SK-N-SH treated with all-trans-retinoic acid at 6 μM for 48 hours (cell line): ENCODE measurements at regions not wholly inside any gene's neighbourhood (a gene's known extent, or its start where the extent isn't known, plus 50 kb on each side); places are given as distances from the start of the nearest gene placed in this dataset.

ENCODE experiments used
- ATAC-seq: fragments of 200-7000 bp; cut with Tn5 transposase; 3 replicates; pipeline ENCODE4 v1.9.1; 2020; ENCODE audit warnings: mild to moderate bottlenecking, moderate library complexity
- ARNTL ChIP-seq: fragments of 450-650 bp; formaldehyde crosslinking; IDR thresholded peaks from 2 replicates; pipeline ENCODE4 v1.5.0; 2020; ENCODE audit warnings: low read depth, mild to moderate bottlenecking, moderate library complexity, borderline replicate concordance
- BACH2 ChIP-seq: fragments of 250-450 bp; sonication (Bioruptor Pico); IDR thresholded peaks from 2 replicates; pipeline ENCODE4 v1.9.0; 2021; ENCODE audit warnings: mild to moderate bottlenecking, borderline replicate concordance
- CSDC2 ChIP-seq: fragments of 250-450 bp; sonication (Bioruptor Pico); IDR thresholded peaks from 2 replicates; pipeline ENCODE4 v1.5.0; 2020; ENCODE audit warnings: mild to moderate bottlenecking, moderate library complexity
- CSRNP3 ChIP-seq: fragments of 250-450 bp; sonication (Bioruptor Pico); IDR thresholded peaks from 2 replicates; pipeline ENCODE4 v1.5.1; 2021; ENCODE audit warnings: mild to moderate bottlenecking, moderate library complexity
- ESRRG ChIP-seq: fragments of 250-450 bp; sonication (Bioruptor Pico); IDR thresholded peaks from 2 replicates; pipeline ENCODE4 v1.6.1; 2021; ENCODE audit warnings: mild to moderate bottlenecking
- GLIS3 ChIP-seq: fragments of 250-450 bp; sonication (Bioruptor Pico); IDR thresholded peaks from 2 replicates; pipeline ENCODE4 v1.5.0; 2020; ENCODE audit warnings: mild to moderate bottlenecking, moderate library complexity
- ISL1 ChIP-seq: fragments of 250-450 bp; sonication (Bioruptor Pico); IDR thresholded peaks from 2 replicates; pipeline ENCODE4 v2.1.2; 2022; ENCODE audit warnings: mild to moderate bottlenecking, moderate library complexity
- OSR1 ChIP-seq: fragments of 250-450 bp; sonication (Bioruptor Pico); IDR thresholded peaks from 2 replicates; pipeline ENCODE4 v1.8.0; 2022; ENCODE audit warnings: moderate library complexity, mild to moderate bottlenecking, inconsistent platforms
- POU6F1 ChIP-seq: fragments of 250-450 bp; sonication (Bioruptor Pico); IDR thresholded peaks from 2 replicates; pipeline ENCODE4 v1.8.0; 2021; ENCODE audit warnings: low read depth, mild to moderate bottlenecking, moderate library complexity, borderline replicate concordance
- PPARA ChIP-seq: fragments of 250-450 bp; sonication (Bioruptor Pico); IDR thresholded peaks from 2 replicates; pipeline ENCODE4 v1.5.0; 2020; ENCODE audit warnings: mild to moderate bottlenecking, borderline replicate concordance
- RARB ChIP-seq: fragments of 250-450 bp; sonication (Bioruptor Pico); IDR thresholded peaks from 2 replicates; pipeline ENCODE4 v1.8.0; 2021; ENCODE audit warnings: mild to moderate bottlenecking, moderate library complexity
- SNAI2 ChIP-seq: fragments of 250-450 bp; sonication (Bioruptor Pico); IDR thresholded peaks from 2 replicates; pipeline ENCODE4 v1.5.0; 2020; ENCODE audit warnings: mild to moderate bottlenecking, moderate library complexity
- TCF4 ChIP-seq: fragments of 250-450 bp; sonication (Bioruptor Pico); IDR thresholded peaks from 2 replicates; pipeline ENCODE4 v1.8.0; 2021; ENCODE audit warnings: mild to moderate bottlenecking, moderate library complexity, borderline replicate concordance
- ZC3H10 ChIP-seq: fragments of 250-450 bp; sonication (Bioruptor Pico); IDR thresholded peaks from 2 replicates; pipeline ENCODE4 v1.5.1; 2021; ENCODE audit warnings: mild to moderate bottlenecking, moderate library complexity
- ZFP3 ChIP-seq: fragments of 250-450 bp; sonication (Bioruptor Pico); IDR thresholded peaks from 2 replicates; pipeline ENCODE4 v1.5.0; 2020; ENCODE audit warnings: mild to moderate bottlenecking, moderate library complexity
- ZFP30 ChIP-seq: fragments of 450-650 bp; formaldehyde crosslinking; IDR thresholded peaks from 2 replicates; pipeline ENCODE4 v1.5.0; 2022; ENCODE audit warnings: mild to moderate bottlenecking, moderate library complexity
- ZNF565 ChIP-seq: fragments of 450-650 bp; formaldehyde crosslinking; conservative IDR thresholded peaks from 2 replicates; pipeline ENCODE4 v1.5.0; 2020; ENCODE audit warnings: low read depth, mild to moderate bottlenecking, moderate library complexity
- ZNF70 ChIP-seq: fragments of 450-650 bp; formaldehyde crosslinking; IDR thresholded peaks from 2 replicates; pipeline ENCODE4 v1.5.0; 2020; ENCODE audit warnings: mild to moderate bottlenecking, moderate library complexity
- ZNF8 ChIP-seq: fragments of 450-650 bp; formaldehyde crosslinking; IDR thresholded peaks from 2 replicates; pipeline ENCODE4 v1.5.0; 2020; ENCODE audit warnings: mild to moderate bottlenecking, moderate library complexity
- TF ChIP-seq, protein P1 (sequence below): fragments of 250-450 bp; sonication (Bioruptor Pico); IDR thresholded peaks from 2 replicates; pipeline ENCODE4 v1.5.0; 2020; ENCODE audit warnings: mild to moderate bottlenecking, moderate library complexity
- TF ChIP-seq, protein P2 (sequence below): fragments of 250-450 bp; sonication (Bioruptor Pico); IDR thresholded peaks from 2 replicates; pipeline ENCODE4 v1.8.0; 2020; ENCODE audit warnings: mild to moderate bottlenecking, moderate library complexity, borderline replicate concordance

- ATAC-seq: no peak
- TF ChIP-seq TCF4 (CRISPR knock-in tag): no peak
- TF ChIP-seq ZNF565: no peak
Measured at GRCh38 chr3:162132981-162133380, 636.4 kb downstream of the OTOL1 start.

DNA sequence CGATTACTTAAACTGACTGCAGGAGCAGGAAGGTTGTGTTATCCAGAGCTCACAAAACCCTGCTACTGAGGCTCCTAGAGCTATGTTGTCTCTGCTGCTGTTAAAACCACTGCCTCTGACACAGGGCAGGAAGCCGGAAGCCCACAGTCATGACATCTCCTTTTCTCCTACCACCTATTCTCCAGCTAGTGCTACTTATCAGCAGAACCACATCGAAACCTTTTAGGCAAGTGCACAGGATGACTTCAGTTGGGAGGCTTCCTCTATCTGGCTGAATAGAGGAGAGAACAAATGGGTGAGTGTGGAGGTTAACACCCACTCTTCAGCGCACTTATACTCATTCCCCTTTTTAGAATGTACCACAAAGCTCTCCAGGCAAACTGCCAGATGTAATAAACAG, 638.0 kb downstream of the OTOL1 start:
- TF ChIP-seq ZFP30: no peak
- TF ChIP-seq, protein P1, sequence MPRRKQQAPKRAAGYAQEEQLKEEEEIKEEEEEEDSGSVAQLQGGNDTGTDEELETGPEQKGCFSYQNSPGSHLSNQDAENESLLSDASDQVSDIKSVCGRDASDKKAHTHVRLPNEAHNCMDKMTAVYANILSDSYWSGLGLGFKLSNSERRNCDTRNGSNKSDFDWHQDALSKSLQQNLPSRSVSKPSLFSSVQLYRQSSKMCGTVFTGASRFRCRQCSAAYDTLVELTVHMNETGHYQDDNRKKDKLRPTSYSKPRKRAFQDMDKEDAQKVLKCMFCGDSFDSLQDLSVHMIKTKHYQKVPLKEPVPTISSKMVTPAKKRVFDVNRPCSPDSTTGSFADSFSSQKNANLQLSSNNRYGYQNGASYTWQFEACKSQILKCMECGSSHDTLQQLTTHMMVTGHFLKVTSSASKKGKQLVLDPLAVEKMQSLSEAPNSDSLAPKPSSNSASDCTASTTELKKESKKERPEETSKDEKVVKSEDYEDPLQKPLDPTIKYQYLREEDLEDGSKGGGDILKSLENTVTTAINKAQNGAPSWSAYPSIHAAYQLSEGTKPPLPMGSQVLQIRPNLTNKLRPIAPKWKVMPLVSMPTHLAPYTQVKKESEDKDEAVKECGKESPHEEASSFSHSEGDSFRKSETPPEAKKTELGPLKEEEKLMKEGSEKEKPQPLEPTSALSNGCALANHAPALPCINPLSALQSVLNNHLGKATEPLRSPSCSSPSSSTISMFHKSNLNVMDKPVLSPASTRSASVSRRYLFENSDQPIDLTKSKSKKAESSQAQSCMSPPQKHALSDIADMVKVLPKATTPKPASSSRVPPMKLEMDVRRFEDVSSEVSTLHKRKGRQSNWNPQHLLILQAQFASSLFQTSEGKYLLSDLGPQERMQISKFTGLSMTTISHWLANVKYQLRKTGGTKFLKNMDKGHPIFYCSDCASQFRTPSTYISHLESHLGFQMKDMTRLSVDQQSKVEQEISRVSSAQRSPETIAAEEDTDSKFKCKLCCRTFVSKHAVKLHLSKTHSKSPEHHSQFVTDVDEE: no peak
- no peak for TF ChIP-seq ARNTL (CRISPR knock-in tag)
- TF ChIP-seq POU6F1 (CRISPR knock-in tag): no peak
- no peak for TF ChIP-seq GLIS3
- no peak for TF ChIP-seq OSR1 (CRISPR knock-in tag)
- TF ChIP-seq SNAI2 (CRISPR knock-in tag): no peak
- no peak for TF ChIP-seq ZNF8 (CRISPR knock-in tag)
- TF ChIP-seq CSRNP3 (CRISPR knock-in tag): no peak
- TF ChIP-seq ZC3H10 (CRISPR knock-in tag): no peak
- TF ChIP-seq ISL1 (CRISPR knock-in tag): no peak
- TF ChIP-seq ESRRG (CRISPR knock-in tag): no peak
- TF ChIP-seq ZNF70 (CRISPR knock-in tag): no peak
- no peak for TF ChIP-seq CSDC2 (CRISPR knock-in tag)
- no peak for TF ChIP-seq ZFP3 (CRISPR knock-in tag)
- no peak for ATAC-seq

DNA sequence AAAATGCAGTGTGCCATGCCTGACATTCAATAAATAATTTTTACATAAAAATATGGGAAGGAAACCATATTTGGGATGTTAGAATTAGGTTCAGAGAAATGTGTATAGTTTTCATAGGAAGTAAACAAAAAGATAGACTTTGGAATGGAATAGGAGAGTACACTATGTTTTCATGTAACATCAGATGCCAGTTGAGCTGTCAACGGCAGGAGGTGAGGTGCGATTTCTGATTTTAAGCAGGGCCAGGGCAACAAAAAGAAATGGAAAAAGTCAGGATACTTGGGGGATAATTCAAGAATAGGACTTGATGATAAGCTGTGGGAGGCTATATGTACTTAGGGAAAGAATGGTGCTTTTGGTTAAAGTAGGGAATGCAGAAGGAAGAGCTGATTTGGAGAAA, 639.5 kb downstream of the OTOL1 start:
- no peak for ATAC-seq
- no peak for TF ChIP-seq BACH2 (CRISPR knock-in tag)
- no peak for TF ChIP-seq ZNF8 (CRISPR knock-in tag)

- TF ChIP-seq CSDC2 (CRISPR knock-in tag) (no peak), SNAI2 (CRISPR knock-in tag) (no peak), BACH2 (CRISPR knock-in tag) (no peak), ZFP30 (no peak), RARB (CRISPR knock-in tag) (no peak), ZC3H10 (CRISPR knock-in tag) (no peak)
- TF ChIP-seq, all 23 proteins: peak for 0
- no peak for ATAC-seq
Measured at GRCh38 chr3:162138509-162138908, 641.9 kb downstream of the OTOL1 start.

DNA sequence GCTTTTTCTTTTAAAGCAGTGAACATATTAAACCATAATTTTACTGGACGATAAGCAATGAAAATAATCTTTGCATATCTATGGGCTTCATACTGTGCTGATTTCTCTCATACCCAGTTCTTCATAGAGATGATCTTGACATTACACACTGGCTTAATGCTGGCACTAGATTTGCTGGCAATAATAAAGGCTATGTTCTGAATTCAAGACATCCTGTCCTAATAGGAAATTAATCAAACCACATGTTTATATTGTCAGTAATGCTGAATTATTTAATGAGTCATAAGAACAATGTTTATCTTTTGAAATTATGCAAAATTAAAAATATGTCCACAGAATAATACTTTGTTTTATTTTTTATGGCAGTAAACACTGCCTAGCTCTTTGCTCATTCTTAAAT, 643.2 kb downstream of the OTOL1 start:
- TF ChIP-seq ZNF8 (CRISPR knock-in tag) (no peak), BACH2 (CRISPR knock-in tag) (no peak), RARB (CRISPR knock-in tag) (no peak), CSDC2 (CRISPR knock-in tag) (no peak), ZFP30 (no peak), GLIS3 (no peak), CSRNP3 (CRISPR knock-in tag) (no peak), ARNTL (CRISPR knock-in tag) (no peak), ZNF565 (no peak), ZNF70 (CRISPR knock-in tag) (no peak), PPARA (CRISPR knock-in tag) (no peak), ESRRG (CRISPR knock-in tag) (no peak)
- TF ChIP-seq, protein P2, sequence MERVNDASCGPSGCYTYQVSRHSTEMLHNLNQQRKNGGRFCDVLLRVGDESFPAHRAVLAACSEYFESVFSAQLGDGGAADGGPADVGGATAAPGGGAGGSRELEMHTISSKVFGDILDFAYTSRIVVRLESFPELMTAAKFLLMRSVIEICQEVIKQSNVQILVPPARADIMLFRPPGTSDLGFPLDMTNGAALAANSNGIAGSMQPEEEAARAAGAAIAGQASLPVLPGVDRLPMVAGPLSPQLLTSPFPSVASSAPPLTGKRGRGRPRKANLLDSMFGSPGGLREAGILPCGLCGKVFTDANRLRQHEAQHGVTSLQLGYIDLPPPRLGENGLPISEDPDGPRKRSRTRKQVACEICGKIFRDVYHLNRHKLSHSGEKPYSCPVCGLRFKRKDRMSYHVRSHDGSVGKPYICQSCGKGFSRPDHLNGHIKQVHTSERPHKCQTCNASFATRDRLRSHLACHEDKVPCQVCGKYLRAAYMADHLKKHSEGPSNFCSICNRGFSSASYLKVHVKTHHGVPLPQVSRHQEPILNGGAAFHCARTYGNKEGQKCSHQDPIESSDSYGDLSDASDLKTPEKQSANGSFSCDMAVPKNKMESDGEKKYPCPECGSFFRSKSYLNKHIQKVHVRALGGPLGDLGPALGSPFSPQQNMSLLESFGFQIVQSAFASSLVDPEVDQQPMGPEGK (CRISPR knock-in tag): no peak
- TF ChIP-seq, all 23 proteins: peak for 0

More for the DNA sequence above, 643.2 kb downstream of the OTOL1 start:
- no peak for ATAC-seq
